B cell (primary cell): ENCODE measurements at regions not wholly inside any gene's neighbourhood (a gene's known extent, or its start where the extent isn't known, plus 50 kb on each side); places are given as distances from the start of the nearest gene placed in this dataset.

Experiments
- ATAC-seq: fragments of 200-7000 bp; cut with Tn5 transposase; one replicate; pipeline ENCODE4 v1.10.0; 2021; ENCODE audit warnings: low read depth, mild to moderate bottlenecking, moderate number of reproducible peaks, moderate library complexity
- CTCF ChIA-PET: fragments of 350-600 bp; sonication (Branson Sonifier 250); formaldehyde crosslinking; loops from one replicate; lab custom pipeline; 2021; ENCODE audit warnings: antibody characterized with exemption, inconsistent platforms; lab: Charles Lee
- POLR2A ChIA-PET: fragments of 350-600 bp; sonication (Branson Sonifier 250); formaldehyde crosslinking; loops from one replicate; lab custom pipeline; 2021; ENCODE audit warnings: antibody characterized with exemption; lab: Charles Lee
- DNase-seq: peaks from one replicate; pipeline ENCODE4 v3.0.0; 2013
- H2AFZ ChIP-seq: 2 replicates; pipeline ENCODE4 v1.6.1; 2012; ENCODE audit warnings: mild to moderate bottlenecking, low read depth, low read length; ENCODE audit not compliant: insufficient read depth, poor library complexity, severe bottlenecking
- H3K27ac ChIP-seq, 2 donors: 1 replicate in 1 of 2; 2 replicates in 1 of 2; pipeline ENCODE4 v1.5.1; 2012 to 2013; ENCODE audit warnings: low read length in 2 of 2, mild to moderate bottlenecking in 2 of 2, moderate library complexity in 1 of 2
- H3K27me3 ChIP-seq, 4 experiments: fragments of 200-600 bp in 1 of 4; sonication (generic) in 1 of 4; replicated peaks in 1 of 4; 1 replicate in 2 of 4; 2 replicates in 2 of 4; pipeline versions ENCODE4 v1.6.1 to v1.7.0; 2013 to 2016; ENCODE audit warnings: low read length in 3 of 4, mild to moderate bottlenecking in 2 of 4, mixed read lengths in 1 of 4, moderate library complexity in 1 of 4; ENCODE audit not compliant: insufficient read depth in 4 of 4, control insufficient read depth in 3 of 4; ENCODE audit errors: control extremely low read depth in 1 of 4
- H3K36me3 ChIP-seq, 2 experiments: replicated peaks in 1 of 2; 1 replicate in 1 of 2; 2 replicates in 1 of 2; pipeline versions ENCODE4 v1.6.1 to v1.7.1; 2013; ENCODE audit warnings: low read length in 1 of 2; ENCODE audit not compliant: insufficient read depth in 2 of 2, control insufficient read depth in 1 of 2; ENCODE audit errors: control extremely low read depth in 1 of 2, extremely low read depth in 1 of 2
- H3K4me1 ChIP-seq, 2 donors: fragments of 200-600 bp in 1 of 2; sonication (generic) in 1 of 2; 1 replicate in 1 of 2; 2 replicates in 1 of 2; pipeline versions ENCODE4 v1.5.1 to v1.6.1; 2013 to 2017; ENCODE audit warnings: low read length in 2 of 2; ENCODE audit not compliant: control insufficient read depth in 2 of 2, insufficient read depth in 2 of 2
- H3K4me2 ChIP-seq: replicated peaks from 2 replicates; pipeline ENCODE3; 2012; ENCODE audit warnings: mild to moderate bottlenecking, low read depth, low read length; ENCODE audit not compliant: poor library complexity, severe bottlenecking
- H3K4me3 ChIP-seq, 5 experiments: fragments of 200-600 bp in 1 of 5; sonication (generic) in 1 of 5; 1 replicate in 3 of 5; 2 replicates in 2 of 5; pipeline versions ENCODE4 v1.5.1 to v1.7.0; 2011 to 2016; ENCODE audit warnings: low read length in 4 of 5, mild to moderate bottlenecking in 4 of 5, low read depth in 2 of 5, control low read depth in 1 of 5, moderate library complexity in 1 of 5; ENCODE audit not compliant: insufficient read depth in 1 of 5; ENCODE audit errors: control extremely low read depth in 1 of 5, extremely low read depth in 1 of 5
- H3K79me2 ChIP-seq: fragments of 200-600 bp; sonication (generic); one replicate; pipeline ENCODE4 v1.6.0; 2016; ENCODE audit warnings: low read length; ENCODE audit not compliant: control insufficient read depth, insufficient read depth
- H3K9ac ChIP-seq: fragments of 200-600 bp; sonication (generic); 2 replicates; pipeline ENCODE4 v1.6.1; 2017; ENCODE audit warnings: mild to moderate bottlenecking, low read length, moderate library complexity
- H3K9me3 ChIP-seq, 3 donors: one replicate each; pipeline versions ENCODE4 v1.6.1 to v1.7.1; 2013; ENCODE audit warnings: low read length in 2 of 3; ENCODE audit not compliant: control insufficient read depth in 2 of 3, insufficient read depth in 1 of 3; ENCODE audit errors: control extremely low read depth in 1 of 3
- H4K20me1 ChIP-seq: 2 replicates; pipeline ENCODE4 v1.6.0; 2012; ENCODE audit warnings: mild to moderate bottlenecking, low read length; ENCODE audit not compliant: insufficient read depth, control insufficient read depth, poor library complexity, severe bottlenecking
- H3K27ac Mint-ChIP-seq: one replicate; pipeline ENCODE4 v1.8.0; 2021; ENCODE audit warnings: mixed read lengths
- H3K27me3 Mint-ChIP-seq: one replicate; pipeline ENCODE4 v1.8.0; 2021; ENCODE audit warnings: mixed read lengths
- H3K4me1 Mint-ChIP-seq: one replicate; pipeline ENCODE4 v1.8.0; 2021; ENCODE audit warnings: mixed read lengths
- H3K4me3 Mint-ChIP-seq: one replicate; pipeline ENCODE4 v1.8.0; 2021; ENCODE audit warnings: mixed read lengths
- H3K9me3 Mint-ChIP-seq: one replicate; pipeline ENCODE4 v1.8.0; 2022; ENCODE audit warnings: mixed read lengths; ENCODE audit not compliant: insufficient read depth
- EZH2 ChIP-seq: IDR thresholded peaks from 2 replicates; pipeline ENCODE4 v1.6.1; 2012; ENCODE audit warnings: borderline replicate concordance, low read depth, mild to moderate bottlenecking, moderate library complexity, low read length; ENCODE audit not compliant: insufficient read depth, poor library complexity, severe bottlenecking
- WGBS: methylation state at CpG from one replicate; pipeline ENCODE4 v1.1.5; 2013; ENCODE audit warnings: missing lambda C conversion rate; ENCODE audit not compliant: insufficient coverage; 5-methylcytosine and 5-hydroxymethylcytosine counted together
- intact Hi-C: fragments of 100-400 bp; cut with micrococcal nuclease; formaldehyde crosslinking; loops from one replicate; pipeline ENCODE4 v1.10.0; 2022
- TF ChIP-seq, protein P1 (sequence below): fragments of 200-600 bp; IDR thresholded peaks from one replicate; pipeline ENCODE4 v1.8.0; 2022; ENCODE audit warnings: antibody characterized with exemption, mild to moderate bottlenecking

DNA sequence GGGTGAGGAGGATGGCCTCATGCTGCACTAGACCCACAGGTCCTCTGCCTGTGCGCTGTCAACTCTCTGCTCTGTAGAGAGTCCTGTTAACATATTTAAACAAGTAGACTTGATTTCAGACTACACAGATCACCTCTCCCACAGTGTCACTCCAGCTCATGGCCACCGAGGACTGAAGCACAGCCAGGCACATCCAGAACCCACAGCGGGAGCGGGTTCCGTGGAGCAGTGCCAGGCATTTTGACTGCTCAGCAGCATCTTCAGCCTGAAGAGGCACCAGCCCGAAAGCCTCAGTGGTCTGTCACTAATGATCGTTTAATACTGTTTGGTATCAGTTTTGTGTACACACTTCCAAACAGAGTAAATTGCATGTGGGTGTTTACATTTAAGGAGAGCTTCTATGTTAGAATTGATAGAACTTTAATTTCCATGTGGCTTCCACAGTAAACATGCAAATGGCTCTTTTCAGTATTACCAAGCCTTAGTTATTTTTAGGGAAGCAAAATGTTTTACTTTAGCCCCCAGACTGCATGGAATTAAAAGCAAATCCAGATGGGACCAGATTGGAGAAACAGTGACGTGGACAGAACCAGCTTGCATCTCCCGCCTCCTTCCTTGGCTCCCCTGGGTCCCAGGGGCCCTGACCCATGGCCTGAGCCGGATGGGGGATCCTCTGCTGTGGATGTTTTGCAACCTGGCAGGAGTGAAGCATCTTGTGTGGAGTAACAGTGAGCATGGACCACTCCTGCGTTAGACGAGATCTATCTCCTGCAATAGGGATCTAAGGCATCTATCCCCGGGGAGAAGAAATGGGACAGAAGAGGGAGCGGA, 196.7 kb upstream of the CDH4 start:
- Histone ChIP-seq H3K4me1 (no peaks in the 10 kb centered on the region), H4K20me1 (no peaks in the 10 kb centered on the region), H3K27me3 (no peaks in the 10 kb centered on the region), H2AFZ (no peak overlapping the region), H3K27ac (no peak overlapping the region), H3K4me2 (no peak overlapping the region), H3K79me2 (no peaks in the 10 kb centered on the region), H3K4me3 (no peak overlapping the region), H3K36me3 (no peaks in the 10 kb centered on the region), H3K9ac (no peak overlapping the region), H3K9me3 (peaks cover 0 to 29% (median 0%) of the 10 kb centered on the region in 3 donors)
- 92% methylated on average over 13 of the region's 14 CpGs for WGBS
- Mint-ChIP-seq H3K4me1 (no peaks in the 10 kb centered on the region), H3K27me3 (no peaks in the 10 kb centered on the region), H3K9me3 (no peaks in the 10 kb centered on the region), H3K27ac (no peak overlapping the region), H3K4me3 (no peak overlapping the region)
- TF ChIP-seq, protein P1, sequence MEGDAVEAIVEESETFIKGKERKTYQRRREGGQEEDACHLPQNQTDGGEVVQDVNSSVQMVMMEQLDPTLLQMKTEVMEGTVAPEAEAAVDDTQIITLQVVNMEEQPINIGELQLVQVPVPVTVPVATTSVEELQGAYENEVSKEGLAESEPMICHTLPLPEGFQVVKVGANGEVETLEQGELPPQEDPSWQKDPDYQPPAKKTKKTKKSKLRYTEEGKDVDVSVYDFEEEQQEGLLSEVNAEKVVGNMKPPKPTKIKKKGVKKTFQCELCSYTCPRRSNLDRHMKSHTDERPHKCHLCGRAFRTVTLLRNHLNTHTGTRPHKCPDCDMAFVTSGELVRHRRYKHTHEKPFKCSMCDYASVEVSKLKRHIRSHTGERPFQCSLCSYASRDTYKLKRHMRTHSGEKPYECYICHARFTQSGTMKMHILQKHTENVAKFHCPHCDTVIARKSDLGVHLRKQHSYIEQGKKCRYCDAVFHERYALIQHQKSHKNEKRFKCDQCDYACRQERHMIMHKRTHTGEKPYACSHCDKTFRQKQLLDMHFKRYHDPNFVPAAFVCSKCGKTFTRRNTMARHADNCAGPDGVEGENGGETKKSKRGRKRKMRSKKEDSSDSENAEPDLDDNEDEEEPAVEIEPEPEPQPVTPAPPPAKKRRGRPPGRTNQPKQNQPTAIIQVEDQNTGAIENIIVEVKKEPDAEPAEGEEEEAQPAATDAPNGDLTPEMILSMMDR: no peak
- no peak for TF ChIP-seq EZH2
- intact Hi-C loops: no loop called here
- no peak for DNase-seq
- ATAC-seq: no peak
- POLR2A ChIA-PET: no interaction called here
- CTCF ChIA-PET: no interaction called here

DNA sequence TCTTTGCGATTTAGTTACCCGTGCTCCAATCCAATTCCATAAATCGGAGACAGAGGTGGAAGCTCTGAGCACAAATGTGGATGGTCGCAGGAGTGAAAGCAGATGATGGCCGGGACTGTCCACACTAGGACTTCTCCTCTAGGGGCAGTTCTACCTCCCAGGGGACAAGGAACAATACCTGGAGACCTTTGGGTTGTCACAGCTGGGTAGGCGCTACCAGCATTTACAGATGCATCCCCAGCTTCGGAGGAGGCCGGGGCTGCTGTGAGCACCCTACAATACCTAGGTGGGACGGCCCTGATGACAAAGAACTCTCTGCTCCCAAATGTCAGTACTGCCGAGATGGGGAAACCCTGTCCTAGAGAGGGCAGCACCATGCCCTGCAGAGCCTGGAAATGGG, 195.9 kb upstream of the CDH4 start:
- Histone ChIP-seq H4K20me1 (no peaks in the 10 kb centered on the region), H3K4me1 (no peaks in the 10 kb centered on the region), H3K4me3 (no peak overlapping the region), H2AFZ (no peak overlapping the region), H3K9me3 (peaks cover 0 to 29% (median 0%) of the 10 kb centered on the region in 3 donors), H3K27ac (no peak overlapping the region), H3K4me2 (no peak overlapping the region), H3K27me3 (no peaks in the 10 kb centered on the region), H3K36me3 (no peaks in the 10 kb centered on the region), H3K9ac (no peak overlapping the region), H3K79me2 (no peaks in the 10 kb centered on the region)
- TF ChIP-seq, protein P1: no peak
- no peak for TF ChIP-seq EZH2
- no peak overlapping the region for H3K4me3 Mint-ChIP-seq
- WGBS: 82% methylated on average over 10 of the region's 10 CpGs
- intact Hi-C loops: no loop called here
- DNase-seq: no peak
- H3K4me1 Mint-ChIP-seq: no peaks in the 10 kb centered on the region
- ChIA-PET POLR2A (no interaction called here), CTCF (no interaction called here)
- H3K9me3 Mint-ChIP-seq: no peaks in the 10 kb centered on the region
- no peak overlapping the region for H3K27ac Mint-ChIP-seq
- ATAC-seq: no peak
- no peaks in the 10 kb centered on the region for H3K27me3 Mint-ChIP-seq
